Right lobe of liver (tissue), 6 donors: ENCODE measurements at regions not wholly inside any gene's neighbourhood (a gene's known extent, or its start where the extent isn't known, plus 50 kb on each side); places are given as distances from the start of the nearest gene placed in this dataset.
A peak's percentile ranks its signal among the peaks of the same experiment; 100 is the strongest.

Source experiments
- ATAC-seq, 4 donors: fragments of 200-7000 bp; cut with Tn5 transposase; one replicate each; pipeline ENCODE4 v1.9.1; 2020; ENCODE audit warnings: mild to moderate bottlenecking in 4 of 4, moderate library complexity in 4 of 4
- DNase-seq, 3 donors: peaks; one replicate each; pipeline ENCODE4 v3.0.0-alpha.2; 2020
- H3K27ac ChIP-seq, 3 donors: fragments of 200-600 bp; one replicate each; pipeline ENCODE4 v1.8.0; 2022
- H3K27me3 ChIP-seq, 2 donors: fragments of 200-600 bp; one replicate each; pipeline ENCODE4 v1.8.0; 2022
- H3K36me3 ChIP-seq, 4 donors: fragments of 200-600 bp; sonication (generic) in 1 of 4; one replicate each; pipeline versions ENCODE4 v1.5.1 to v1.8.0; 2017 to 2022; ENCODE audit warnings: control low read depth in 1 of 4
- H3K4me1 ChIP-seq, 4 donors: fragments of 200-600 bp; sonication (generic) in 1 of 4; one replicate each; pipeline versions ENCODE4 v1.5.1 to v1.8.0; 2017 to 2022; ENCODE audit warnings: control low read depth in 1 of 4
- H3K4me3 ChIP-seq, 3 donors: fragments of 200-600 bp; one replicate each; pipeline ENCODE4 v1.8.0; 2022
- H3K9me3 ChIP-seq, 4 donors: fragments of 200-600 bp; sonication (generic) in 1 of 4; one replicate each; pipeline versions ENCODE4 v1.5.1 to v1.8.0; 2017 to 2022; ENCODE audit warnings: control low read depth in 1 of 4
- CTCF ChIP-seq, 4 donors: fragments of 200-600 bp in 3 of 4; fragments of 450-650 bp in 1 of 4; IDR thresholded peaks; one replicate each; pipeline versions ENCODE4 v1.5.1 to v1.8.0; 2016 to 2022; ENCODE audit warnings: antibody characterized with exemption in 4 of 4, mild to moderate bottlenecking in 2 of 4
- POLR2A ChIP-seq: fragments of 450-650 bp; IDR thresholded peaks from one replicate; pipeline ENCODE4 v1.6.1; 2017; ENCODE audit warnings: antibody characterized with exemption, mild to moderate bottlenecking
- WGBS: methylation state at CpG from one replicate; pipeline ENCODE4 v1.1.6; 2018; ENCODE audit warnings: low coverage, low lambda C conversion rate; ENCODE audit not compliant: insufficient coverage; ENCODE audit errors: missing lambda C conversion rate; 5-methylcytosine and 5-hydroxymethylcytosine counted together
- intact Hi-C, 2 donors: fragments of 100-400 bp; cut with DNase I; formaldehyde crosslinking; loops; one replicate each; pipeline versions ENCODE4 v1.11.2 to v1.14.1; 2022
- donor health status: DM: no; HTN: yes; CAD: no.
- donor health status: DM: no; HTN: no; CAD: no.
- donor health status: DM: no; HTN: no; CAD: no.
- donor health status: DM: no; HTN: yes; CAD: no.
- donor health status: DM: no; HTN: yes; CAD: no.

- no peaks in the 10 kb centered on the region for H3K4me1 ChIP-seq
These were observed 117.8 kb upstream of the ESR1 start for GRCh38 chr6:151689499-151690201.

GRCh38 chr6:151690303-151690702 lies 117.2 kb upstream of the ESR1 start:
- intact Hi-C loops: no loop called here
- H3K27ac ChIP-seq: peak overlapping the region; percentile 35 to 82 (median 41)
- H3K27me3 ChIP-seq: no peaks in the 10 kb centered on the region
- TF ChIP-seq CTCF (IDR thresholded peaks at IDR 0.05): peak in 1 of 4 donors; percentile 21
- no peak for TF ChIP-seq POLR2A
- ATAC-seq (peak; percentile 43 to 73 (median 71)), DNase-seq (no peak)
- H3K4me3 ChIP-seq: peak overlapping the region; percentile 4 to 7 (median 6)
- no peaks in the 10 kb centered on the region for H3K36me3 ChIP-seq
- 54% methylated on average over 4 of the region's 4 CpGs for WGBS
- no peaks in the 10 kb centered on the region for H3K4me1 ChIP-seq
- no peaks in the 10 kb centered on the region for H3K9me3 ChIP-seq

More at GRCh38 chr6:151689499-151690201, 117.8 kb upstream of the ESR1 start:
- DNase-seq: no peak
- Histone ChIP-seq H3K9me3 (no peaks in the 10 kb centered on the region), H3K36me3 (no peaks in the 10 kb centered on the region), H3K27me3 (no peaks in the 10 kb centered on the region), H3K27ac (peak overlapping the region in 1 of 3 donors; percentile 35), H3K4me3 (no peak overlapping the region)
- TF ChIP-seq POLR2A (no peak), CTCF (IDR thresholded peaks at IDR 0.05) (no peak)
- WGBS: 75% methylated on average over 5 of the region's 5 CpGs
- peak in 1 of 4 donors; percentile 10 for ATAC-seq
- intact Hi-C loops: no loop called here

GRCh38 chr6:151690768-151691562 lies 116.5 kb upstream of the ESR1 start:
- 53% methylated on average over 8 of the region's 8 CpGs for WGBS
- no peaks in the 10 kb centered on the region for H3K9me3 ChIP-seq
- intact Hi-C loops: no loop called here
- no peaks in the 10 kb centered on the region for H3K27me3 ChIP-seq
- DNase-seq: no peak
- H3K4me1 ChIP-seq: no peaks in the 10 kb centered on the region
- no peaks in the 10 kb centered on the region for H3K36me3 ChIP-seq
- TF ChIP-seq POLR2A (no peak), CTCF (IDR thresholded peaks at IDR 0.05) (no peak)
- H3K4me3 ChIP-seq: peak overlapping the region; percentile 4 to 7 (median 6)
- H3K27ac ChIP-seq: peak overlapping the region; percentile 35 to 82 (median 41)
- ATAC-seq: peak; percentile 52 to 84 (median 78)

GRCh38 chr6:151692216-151692615 lies 115.3 kb upstream of the ESR1 start:
- WGBS: 76% methylated on average over 3 of the region's 4 CpGs
- intact Hi-C loops: no loop called here
- no peaks in the 10 kb centered on the region for H3K4me1 ChIP-seq
- no peak overlapping the region for H3K27ac ChIP-seq
- no peaks in the 10 kb centered on the region for H3K27me3 ChIP-seq
- no peaks in the 10 kb centered on the region for H3K36me3 ChIP-seq
- H3K4me3 ChIP-seq: no peak overlapping the region
- no peak for TF ChIP-seq POLR2A
- TF ChIP-seq CTCF (IDR thresholded peaks at IDR 0.05): no peak
- DNase-seq: no peak
- H3K9me3 ChIP-seq: no peaks in the 10 kb centered on the region
- no peak for ATAC-seq
